Liver (tissue), 3 donors: ENCODE measurements at regions not wholly inside any gene's neighbourhood (a gene's known extent, or its start where the extent isn't known, plus 50 kb on each side); places are given as distances from the start of the nearest gene placed in this dataset.

ENCODE experiments used
- CTCF ChIP-seq: fragments of 150-350 bp; IDR thresholded peaks from 2 replicates; pipeline ENCODE4 v1.5.1; 2017; ENCODE audit warnings: improper control_type of control experiment, low read depth, low read length; ENCODE audit not compliant: missing input control
- FOXA2 ChIP-seq: IDR thresholded peaks from 2 replicates; pipeline ENCODE4 v1.6.1; 2016; ENCODE audit warnings: antibody characterized with exemption
- RAD21 ChIP-seq, 2 donors: IDR thresholded peaks; 2 replicates each; pipeline ENCODE4 v1.6.1; 2016; ENCODE audit warnings: antibody characterized with exemption in 2 of 2, mild to moderate bottlenecking in 2 of 2
- RXRA ChIP-seq, 2 donors: IDR thresholded peaks; 2 replicates each; pipeline ENCODE4 v1.6.1; 2017 to 2018; ENCODE audit warnings: antibody characterized with exemption in 2 of 2, mild to moderate bottlenecking in 1 of 2
- YY1 ChIP-seq: IDR thresholded peaks from 2 replicates; pipeline ENCODE4 v1.6.1; 2016; ENCODE audit warnings: antibody characterized with exemption, mild to moderate bottlenecking
- donor health status: healthy.
- donor health status: healthy.

- no peak for TF ChIP-seq CTCF
- TF ChIP-seq RAD21 (IDR thresholded peaks at IDR 0.05): no peak
- no peak for TF ChIP-seq RXRA (IDR thresholded peaks at IDR 0.05)
- no peak for TF ChIP-seq YY1
- TF ChIP-seq FOXA2: no peak
Measured at GRCh38 chr1:55364216-55364615, 149.1 kb upstream of the USP24 start.
